OCI-LY3 (cell line): ENCODE measurements at regions not wholly inside any gene's neighbourhood (a gene's known extent, or its start where the extent isn't known, plus 50 kb on each side); places are given as distances from the start of the nearest gene placed in this dataset.

ENCODE experiments used
- CTCF ChIP-seq: fragments of 200-600, 300-600 bp; sonication (generic); IDR thresholded peaks from 2 replicates; pipeline ENCODE4 v1.5.1; 2014; ENCODE audit warnings: antibody characterized with exemption, low read length, low read depth
- EZH2phosphoT487 ChIP-seq: fragments of 200-600 bp; shearing (Covaris generic); IDR thresholded peaks from 2 replicates; pipeline ENCODE4 v1.6.1; 2018; ENCODE audit warnings: antibody characterized with exemption, mixed run types, low read depth

- no peak for TF ChIP-seq CTCF
- TF ChIP-seq EZH2phosphoT487: no peak
These were observed 54.5 kb upstream of the ZNF804A start for GRCh38 chr2:184543832-184544231.
